ENCODE measurements at regions not wholly inside any gene's neighbourhood (a gene's known extent, or its start where the extent isn't known, plus 50 kb on each side); places are given as distances from the start of the nearest gene placed in this dataset.

GRCh38 chr2:181275643-181276070 lies 181.5 kb upstream of the ITGA4 start:
- Histone ChIP-seq H3K36me3 (ENCODE audit: control insufficient read depth in 2 of 2, insufficient read depth in 2 of 2, low read length in 1 of 2) (no peaks in the 10 kb centered on the region), H3K27me3 (ENCODE audit: control insufficient read depth in 1 of 2, insufficient read depth in 2 of 2, low read length in 2 of 2) (no peaks in the 10 kb centered on the region), H3K4me1 (ENCODE audit: control insufficient read depth in 2 of 2, insufficient read depth in 2 of 2, low read length in 1 of 2) (no peaks in the 10 kb centered on the region), H3K4me3 (ENCODE audit: low read depth in 1 of 2, low read length in 2 of 2) (no peak overlapping the region), H3K27ac (ENCODE audit: low read depth in 2 of 2, low read length in 1 of 2) (no peak overlapping the region), H3K9me3 (ENCODE audit: control insufficient read depth in 2 of 2, insufficient read depth in 1 of 2, low read depth in 1 of 2, low read length in 1 of 2) (no peaks in the 10 kb centered on the region)
- WGBS, 2 donors, result 74 to 81% methylated on average over 3 of the region's 3 CpGs

GRCh38 chr2:181281206-181281832 lies 175.9 kb upstream of the ITGA4 start:
- WGBS, 2 donors, result 68 to 75% methylated on average over 2 of the region's 2 CpGs
- H3K4me3 ChIP-seq (ENCODE audit: low read depth in 1 of 2, low read length in 2 of 2), result no peak overlapping the region
- no peaks in the 10 kb centered on the region for H3K9me3 ChIP-seq (ENCODE audit: control insufficient read depth in 2 of 2, insufficient read depth in 1 of 2, low read depth in 1 of 2, low read length in 1 of 2)
- H3K4me1 ChIP-seq (ENCODE audit: control insufficient read depth in 2 of 2, insufficient read depth in 2 of 2, low read length in 1 of 2), result no peaks in the 10 kb centered on the region
- no peaks in the 10 kb centered on the region for H3K27me3 ChIP-seq (ENCODE audit: control insufficient read depth in 1 of 2, insufficient read depth in 2 of 2, low read length in 2 of 2)
- no peak overlapping the region for H3K27ac ChIP-seq (ENCODE audit: low read depth in 2 of 2, low read length in 1 of 2)
- H3K36me3 ChIP-seq (ENCODE audit: control insufficient read depth in 2 of 2, insufficient read depth in 2 of 2, low read length in 1 of 2), result no peaks in the 10 kb centered on the region

GRCh38 chr2:181285116-181285515 lies 172.1 kb upstream of the ITGA4 start:
- Histone ChIP-seq H3K4me1 (ENCODE audit: control insufficient read depth in 2 of 2, insufficient read depth in 2 of 2, low read length in 1 of 2) (no peaks in the 10 kb centered on the region), H3K27me3 (ENCODE audit: control insufficient read depth in 1 of 2, insufficient read depth in 2 of 2, low read length in 2 of 2) (no peaks in the 10 kb centered on the region), H3K36me3 (ENCODE audit: control insufficient read depth in 2 of 2, insufficient read depth in 2 of 2, low read length in 1 of 2) (no peaks in the 10 kb centered on the region), H3K27ac (ENCODE audit: low read depth in 2 of 2, low read length in 1 of 2) (no peak overlapping the region), H3K4me3 (ENCODE audit: low read depth in 1 of 2, low read length in 2 of 2) (no peak overlapping the region), H3K9me3 (ENCODE audit: control insufficient read depth in 2 of 2, insufficient read depth in 1 of 2, low read depth in 1 of 2, low read length in 1 of 2) (no peaks in the 10 kb centered on the region)
- whole genome bisulfite sequencing, 2 donors, result 33 to 72% methylated on average over 3 of the region's 3 CpGs

- WGBS, 2 donors, result 92 to 98% methylated on average over 3 of the region's 3 CpGs
- Histone ChIP-seq H3K9me3 (ENCODE audit: control insufficient read depth in 2 of 2, insufficient read depth in 1 of 2, low read depth in 1 of 2, low read length in 1 of 2) (no peaks in the 10 kb centered on the region), H3K4me1 (ENCODE audit: control insufficient read depth in 2 of 2, insufficient read depth in 2 of 2, low read length in 1 of 2) (no peaks in the 10 kb centered on the region), H3K27me3 (ENCODE audit: control insufficient read depth in 1 of 2, insufficient read depth in 2 of 2, low read length in 2 of 2) (no peaks in the 10 kb centered on the region), H3K4me3 (ENCODE audit: low read depth in 1 of 2, low read length in 2 of 2) (no peak overlapping the region), H3K27ac (ENCODE audit: low read depth in 2 of 2, low read length in 1 of 2) (no peak overlapping the region), H3K36me3 (ENCODE audit: control insufficient read depth in 2 of 2, insufficient read depth in 2 of 2, low read length in 1 of 2) (no peaks in the 10 kb centered on the region)
These were observed 167.5 kb upstream of the ITGA4 start for GRCh38 chr2:181289698-181290097.

GRCh38 chr2:181290182-181290581 lies 167.0 kb upstream of the ITGA4 start:
- Histone ChIP-seq H3K9me3 (ENCODE audit: control insufficient read depth in 2 of 2, insufficient read depth in 1 of 2, low read depth in 1 of 2, low read length in 1 of 2) (peaks cover 3% of the 10 kb centered on the region in 2 donors), H3K4me3 (ENCODE audit: low read depth in 1 of 2, low read length in 2 of 2) (no peak overlapping the region), H3K4me1 (ENCODE audit: control insufficient read depth in 2 of 2, insufficient read depth in 2 of 2, low read length in 1 of 2) (no peaks in the 10 kb centered on the region), H3K27ac (ENCODE audit: low read depth in 2 of 2, low read length in 1 of 2) (no peak overlapping the region), H3K36me3 (ENCODE audit: control insufficient read depth in 2 of 2, insufficient read depth in 2 of 2, low read length in 1 of 2) (no peaks in the 10 kb centered on the region), H3K27me3 (ENCODE audit: control insufficient read depth in 1 of 2, insufficient read depth in 2 of 2, low read length in 2 of 2) (no peaks in the 10 kb centered on the region)
- WGBS, 2 donors, result 81 to 86% methylated on average over 1 of the region's 1 CpG

GRCh38 chr2:181294979-181295378 lies 162.2 kb upstream of the ITGA4 start:
- H3K27ac ChIP-seq (ENCODE audit: low read depth in 2 of 2, low read length in 1 of 2), result no peak overlapping the region
- no peak overlapping the region for H3K4me3 ChIP-seq (ENCODE audit: low read depth in 1 of 2, low read length in 2 of 2)
- WGBS, 2 donors, result 84 to 85% methylated on average over 1 of the region's 1 CpG
- peaks cover 3% of the 10 kb centered on the region in 2 donors for H3K9me3 ChIP-seq (ENCODE audit: control insufficient read depth in 2 of 2, insufficient read depth in 1 of 2, low read depth in 1 of 2, low read length in 1 of 2)
- no peaks in the 10 kb centered on the region for H3K4me1 ChIP-seq (ENCODE audit: control insufficient read depth in 2 of 2, insufficient read depth in 2 of 2, low read length in 1 of 2)
- no peaks in the 10 kb centered on the region for H3K36me3 ChIP-seq (ENCODE audit: control insufficient read depth in 2 of 2, insufficient read depth in 2 of 2, low read length in 1 of 2)
- H3K27me3 ChIP-seq (ENCODE audit: control insufficient read depth in 1 of 2, insufficient read depth in 2 of 2, low read length in 2 of 2), result no peaks in the 10 kb centered on the region

- no peaks in the 10 kb centered on the region for H3K27me3 ChIP-seq (ENCODE audit: control insufficient read depth in 1 of 2, insufficient read depth in 2 of 2, low read length in 2 of 2)
- H3K27ac ChIP-seq (ENCODE audit: low read depth in 2 of 2, low read length in 1 of 2), result no peak overlapping the region
- no peak overlapping the region for H3K4me3 ChIP-seq (ENCODE audit: low read depth in 1 of 2, low read length in 2 of 2)
- 70 to 80% methylated on average over 5 of the region's 5 CpGs for WGBS, 2 donors
- no peaks in the 10 kb centered on the region for H3K4me1 ChIP-seq (ENCODE audit: control insufficient read depth in 2 of 2, insufficient read depth in 2 of 2, low read length in 1 of 2)
- H3K9me3 ChIP-seq (ENCODE audit: control insufficient read depth in 2 of 2, insufficient read depth in 1 of 2, low read depth in 1 of 2, low read length in 1 of 2), result no peaks in the 10 kb centered on the region
- H3K36me3 ChIP-seq (ENCODE audit: control insufficient read depth in 2 of 2, insufficient read depth in 2 of 2, low read length in 1 of 2), result no peaks in the 10 kb centered on the region
These were observed 156.4 kb upstream of the ITGA4 start for GRCh38 chr2:181300600-181301291.

- H3K27me3 ChIP-seq (ENCODE audit: control insufficient read depth in 1 of 2, insufficient read depth in 2 of 2, low read length in 2 of 2), result no peaks in the 10 kb centered on the region
- no peaks in the 10 kb centered on the region for H3K4me1 ChIP-seq (ENCODE audit: control insufficient read depth in 2 of 2, insufficient read depth in 2 of 2, low read length in 1 of 2)
- no peaks in the 10 kb centered on the region for H3K9me3 ChIP-seq (ENCODE audit: control insufficient read depth in 2 of 2, insufficient read depth in 1 of 2, low read depth in 1 of 2, low read length in 1 of 2)
- H3K27ac ChIP-seq (ENCODE audit: low read depth in 2 of 2, low read length in 1 of 2), result peak overlapping the region in 1 of 2 donors; percentile 9
- H3K36me3 ChIP-seq (ENCODE audit: control insufficient read depth in 2 of 2, insufficient read depth in 2 of 2, low read length in 1 of 2), result no peaks in the 10 kb centered on the region
- 68 to 71% methylated on average over 5 of the region's 5 CpGs for WGBS, 2 donors
- no peak overlapping the region for H3K4me3 ChIP-seq (ENCODE audit: low read depth in 1 of 2, low read length in 2 of 2)
These were observed 153.0 kb upstream of the ITGA4 start for GRCh38 chr2:181304011-181304844.

- H3K4me3 ChIP-seq (ENCODE audit: low read depth in 1 of 2, low read length in 2 of 2), result no peak overlapping the region
- no peaks in the 10 kb centered on the region for H3K36me3 ChIP-seq (ENCODE audit: control insufficient read depth in 2 of 2, insufficient read depth in 2 of 2, low read length in 1 of 2)
- 54 to 57% methylated on average over 6 of the region's 6 CpGs for WGBS, 2 donors
- no peaks in the 10 kb centered on the region for H3K4me1 ChIP-seq (ENCODE audit: control insufficient read depth in 2 of 2, insufficient read depth in 2 of 2, low read length in 1 of 2)
- H3K27me3 ChIP-seq (ENCODE audit: control insufficient read depth in 1 of 2, insufficient read depth in 2 of 2, low read length in 2 of 2), result no peaks in the 10 kb centered on the region
- no peaks in the 10 kb centered on the region for H3K9me3 ChIP-seq (ENCODE audit: control insufficient read depth in 2 of 2, insufficient read depth in 1 of 2, low read depth in 1 of 2, low read length in 1 of 2)
- peak overlapping the region; percentile 14 to 21 for H3K27ac ChIP-seq (ENCODE audit: low read depth in 2 of 2, low read length in 1 of 2)
These were observed 151.7 kb upstream of the ITGA4 start for GRCh38 chr2:181305301-181306123.

Data from esophagus (tissue), 2 donors.